ENCODE measurements at regions not wholly inside any gene's neighbourhood (a gene's known extent, or its start where the extent isn't known, plus 50 kb on each side); places are given as distances from the start of the nearest gene placed in this dataset.

DNA sequence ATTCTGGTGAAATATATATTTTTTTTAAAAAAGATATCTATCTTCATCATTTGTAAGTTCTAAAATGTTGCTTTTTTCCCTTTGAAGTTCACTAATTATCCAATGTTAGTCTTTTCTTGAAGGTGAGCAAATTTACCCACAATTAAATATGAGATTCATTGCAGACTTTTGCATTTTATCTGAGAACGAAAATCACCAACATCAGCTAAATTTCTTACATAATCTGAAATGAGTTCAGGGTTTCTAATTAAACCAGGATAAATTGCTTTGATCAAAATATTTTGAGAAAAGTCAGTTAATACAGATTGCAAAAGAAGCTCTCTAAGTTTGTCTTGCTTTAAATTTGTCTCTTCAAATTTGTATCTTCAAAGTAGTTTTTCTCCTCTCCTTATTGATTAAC lies 486.4 kb upstream of the FSTL5 start:
- no peak overlapping the region for H3K4me3 Mint-ChIP-seq

DNA sequence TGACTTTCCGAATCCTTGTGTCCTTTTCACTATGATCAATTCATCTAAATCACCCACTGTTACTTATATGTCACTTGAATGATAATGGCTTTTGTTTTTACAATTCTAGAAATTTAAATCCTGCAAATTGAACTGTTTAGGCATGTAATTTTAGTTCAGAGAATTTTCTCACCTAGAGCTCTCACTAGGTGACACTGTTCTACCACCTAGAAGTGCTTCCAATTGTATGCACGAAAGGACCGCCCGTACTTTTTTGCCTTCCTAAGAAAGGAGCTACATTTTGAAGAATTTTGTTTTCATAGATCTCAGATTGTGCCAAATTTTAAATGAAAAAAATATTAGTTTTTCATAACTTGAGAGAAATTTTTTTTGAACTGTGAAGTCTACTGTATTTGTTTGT lies 481.6 kb upstream of the FSTL5 start:
- intact Hi-C loops (cut with DNase I, micrococcal nuclease), result no loop called here
- POLR2A ChIA-PET, result no interaction called here

More for the DNA sequence above, 486.4 kb upstream of the FSTL5 start:
- ATAC-seq (ENCODE audit: poor library complexity) (no peak), DNase-seq (no peak)
- Histone ChIP-seq H3K27ac (ENCODE audit: low read depth in 1 of 2, low read length in 2 of 2) (no peak overlapping the region), H3K9me3 (ENCODE audit: control insufficient read depth in 1 of 2, insufficient read depth in 1 of 2, low read length in 2 of 2) (peaks cover 0 to 4% of the 10 kb centered on the region in 2 experiments), H3K4me1 (ENCODE audit: insufficient read depth, low read length) (no peaks in the 10 kb centered on the region), H3K36me3 (ENCODE audit: insufficient read depth, low read length) (no peaks in the 10 kb centered on the region), H3K4me3 (ENCODE audit: low read length) (no peak overlapping the region), H3K27me3 (ENCODE audit: control insufficient read depth in 1 of 2, insufficient read depth in 2 of 2, low read length in 2 of 2) (no peaks in the 10 kb centered on the region)
- ChIA-PET CTCF (interaction anchor here (0.8 kb wide), 1 partner anchor 85 kb away, joined by 3 read pairs; no protein-coding TSS in a partner anchor), POLR2A (no interaction called here)
- intact Hi-C loops (cut with DNase I, micrococcal nuclease), result loop anchor here in 1 of 2 experiments (5.0 kb wide), 1 partner anchor 917 kb away; no protein-coding TSS in a partner anchor
- H3K27me3 Mint-ChIP-seq, result no peaks in the 10 kb centered on the region
- no peaks in the 10 kb centered on the region for H3K4me1 Mint-ChIP-seq (ENCODE audit: low read depth)
- H3K27ac Mint-ChIP-seq, result no peak overlapping the region
- TF ChIP-seq, protein P1, sequence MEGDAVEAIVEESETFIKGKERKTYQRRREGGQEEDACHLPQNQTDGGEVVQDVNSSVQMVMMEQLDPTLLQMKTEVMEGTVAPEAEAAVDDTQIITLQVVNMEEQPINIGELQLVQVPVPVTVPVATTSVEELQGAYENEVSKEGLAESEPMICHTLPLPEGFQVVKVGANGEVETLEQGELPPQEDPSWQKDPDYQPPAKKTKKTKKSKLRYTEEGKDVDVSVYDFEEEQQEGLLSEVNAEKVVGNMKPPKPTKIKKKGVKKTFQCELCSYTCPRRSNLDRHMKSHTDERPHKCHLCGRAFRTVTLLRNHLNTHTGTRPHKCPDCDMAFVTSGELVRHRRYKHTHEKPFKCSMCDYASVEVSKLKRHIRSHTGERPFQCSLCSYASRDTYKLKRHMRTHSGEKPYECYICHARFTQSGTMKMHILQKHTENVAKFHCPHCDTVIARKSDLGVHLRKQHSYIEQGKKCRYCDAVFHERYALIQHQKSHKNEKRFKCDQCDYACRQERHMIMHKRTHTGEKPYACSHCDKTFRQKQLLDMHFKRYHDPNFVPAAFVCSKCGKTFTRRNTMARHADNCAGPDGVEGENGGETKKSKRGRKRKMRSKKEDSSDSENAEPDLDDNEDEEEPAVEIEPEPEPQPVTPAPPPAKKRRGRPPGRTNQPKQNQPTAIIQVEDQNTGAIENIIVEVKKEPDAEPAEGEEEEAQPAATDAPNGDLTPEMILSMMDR (IDR thresholded peaks at IDR 0.05), result no peak
- peaks cover 3% of the 10 kb centered on the region for H3K9me3 Mint-ChIP-seq
- H3K36me3 Mint-ChIP-seq (ENCODE audit: low read depth), result no peaks in the 10 kb centered on the region

DNA sequence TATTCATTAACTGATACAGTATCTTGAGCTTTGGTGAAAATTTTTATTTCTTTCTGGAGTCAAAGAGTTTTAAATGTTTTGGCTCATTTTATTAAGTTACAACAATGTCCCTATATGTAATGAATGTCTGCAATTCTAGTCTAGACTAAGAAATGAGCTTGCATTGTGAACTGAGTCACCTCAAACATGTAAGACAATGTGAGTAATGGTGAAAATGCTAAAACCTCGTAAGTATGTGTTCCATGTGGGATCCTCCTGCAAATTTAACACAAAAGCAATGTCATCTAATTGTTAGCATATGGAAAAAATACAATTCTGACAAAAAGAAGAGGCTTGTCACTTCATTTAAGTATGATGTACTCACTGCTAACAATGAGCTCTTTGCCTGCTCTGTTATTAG lies 480.5 kb upstream of the FSTL5 start:
- Histone ChIP-seq H3K36me3 (ENCODE audit: insufficient read depth, low read length) (no peaks in the 10 kb centered on the region), H3K4me1 (ENCODE audit: insufficient read depth, low read length) (no peaks in the 10 kb centered on the region), H3K9me3 (ENCODE audit: control insufficient read depth in 1 of 2, insufficient read depth in 1 of 2, low read length in 2 of 2) (peaks cover 0 to 6% of the 10 kb centered on the region in 2 experiments), H3K27me3 (ENCODE audit: control insufficient read depth in 1 of 2, insufficient read depth in 2 of 2, low read length in 2 of 2) (no peaks in the 10 kb centered on the region), H3K27ac (ENCODE audit: low read depth in 1 of 2, low read length in 2 of 2) (no peak overlapping the region), H3K4me3 (ENCODE audit: low read length) (no peak overlapping the region)
- Mint-ChIP-seq H3K27me3 (no peaks in the 10 kb centered on the region), H3K4me3 (no peak overlapping the region), H3K36me3 (ENCODE audit: low read depth) (no peaks in the 10 kb centered on the region), H3K4me1 (ENCODE audit: low read depth) (no peaks in the 10 kb centered on the region), H3K27ac (no peak overlapping the region), H3K9me3 (peaks cover 6% of the 10 kb centered on the region)
- CTCF ChIA-PET, result no interaction called here
- TF ChIP-seq, protein P1 (IDR thresholded peaks at IDR 0.05), result no peak
- DNase-seq (no peak), ATAC-seq (ENCODE audit: poor library complexity) (no peak)
- POLR2A ChIA-PET, result no interaction called here
- intact Hi-C loops (cut with DNase I, micrococcal nuclease), result no loop called here

More for the DNA sequence above, 481.6 kb upstream of the FSTL5 start:
- ATAC-seq (ENCODE audit: poor library complexity) (no peak), DNase-seq (no peak)
- Mint-ChIP-seq H3K4me1 (ENCODE audit: low read depth) (no peaks in the 10 kb centered on the region), H3K36me3 (ENCODE audit: low read depth) (no peaks in the 10 kb centered on the region), H3K27ac (no peak overlapping the region), H3K4me3 (no peak overlapping the region), H3K27me3 (no peaks in the 10 kb centered on the region), H3K9me3 (peaks cover 2% of the 10 kb centered on the region)
- CTCF ChIA-PET, result no interaction called here
- no peaks in the 10 kb centered on the region for H3K36me3 ChIP-seq (ENCODE audit: insufficient read depth, low read length)
- TF ChIP-seq, protein P1 (IDR thresholded peaks at IDR 0.05), result no peak
- no peak overlapping the region for H3K27ac ChIP-seq (ENCODE audit: low read depth in 1 of 2, low read length in 2 of 2)
- peaks cover 0 to under 1% of the 10 kb centered on the region in 2 experiments for H3K9me3 ChIP-seq (ENCODE audit: control insufficient read depth in 1 of 2, insufficient read depth in 1 of 2, low read length in 2 of 2)
- no peaks in the 10 kb centered on the region for H3K27me3 ChIP-seq (ENCODE audit: control insufficient read depth in 1 of 2, insufficient read depth in 2 of 2, low read length in 2 of 2)
- H3K4me3 ChIP-seq (ENCODE audit: low read length), result no peak overlapping the region
- H3K4me1 ChIP-seq (ENCODE audit: insufficient read depth, low read length), result no peaks in the 10 kb centered on the region
